Spleen (tissue), 7 donors: ENCODE measurements at regions not wholly inside any gene's neighbourhood (a gene's known extent, or its start where the extent isn't known, plus 50 kb on each side); places are given as distances from the start of the nearest gene placed in this dataset.

Source experiments
- POLR2A ChIP-seq, 3 donors: fragments of 450-650 bp; IDR thresholded peaks; one replicate each; pipeline ENCODE4 v1.5.1; 2017; ENCODE audit warnings: antibody characterized with exemption in 3 of 3, mild to moderate bottlenecking in 1 of 3
- TF ChIP-seq, protein P1 (sequence below), 11 experiments: fragments of 200-600 bp in 7 of 11; fragments of 450-650 bp in 4 of 11; sonication (generic) in 4 of 11; IDR thresholded peaks in 8 of 11; conservative IDR thresholded peaks in 3 of 11; 1 replicate in 7 of 11; 2 replicates in 4 of 11; pipeline versions ENCODE4 v1.4.0 to v1.8.0; 2016 to 2021; ENCODE audit warnings: antibody characterized with exemption in 11 of 11, inconsistent platforms in 4 of 11, mild to moderate bottlenecking in 1 of 11
- donor health status: DM: no; HTN: no; CAD: no; lungs with moderate emphysema.
- donor health status: DM: no; HTN: no; CAD: no.
- donor health status: DM: no; HTN: no; CAD: no.

DNA sequence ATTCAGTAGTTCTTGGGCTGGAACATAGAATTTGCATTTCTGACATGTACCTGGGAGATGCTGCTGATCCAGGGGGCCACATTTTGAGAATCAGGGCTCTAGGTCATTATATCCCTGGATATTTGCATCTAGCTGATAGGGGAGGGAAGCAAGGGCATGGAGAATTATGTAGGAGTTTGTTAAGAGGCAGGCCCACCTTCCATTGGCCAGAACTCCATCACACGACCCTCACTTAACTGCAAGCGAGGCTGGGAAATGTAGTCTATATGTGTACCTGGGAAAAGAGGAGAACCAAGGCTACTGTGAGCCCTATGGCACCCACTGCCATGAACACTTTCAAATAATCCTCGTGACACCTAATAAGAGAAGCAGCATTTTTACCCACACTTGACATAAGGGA lies 657.6 kb downstream of the MED13L start:
- no peak for TF ChIP-seq POLR2A (IDR thresholded peaks at IDR 0.05)
- TF ChIP-seq, protein P1, sequence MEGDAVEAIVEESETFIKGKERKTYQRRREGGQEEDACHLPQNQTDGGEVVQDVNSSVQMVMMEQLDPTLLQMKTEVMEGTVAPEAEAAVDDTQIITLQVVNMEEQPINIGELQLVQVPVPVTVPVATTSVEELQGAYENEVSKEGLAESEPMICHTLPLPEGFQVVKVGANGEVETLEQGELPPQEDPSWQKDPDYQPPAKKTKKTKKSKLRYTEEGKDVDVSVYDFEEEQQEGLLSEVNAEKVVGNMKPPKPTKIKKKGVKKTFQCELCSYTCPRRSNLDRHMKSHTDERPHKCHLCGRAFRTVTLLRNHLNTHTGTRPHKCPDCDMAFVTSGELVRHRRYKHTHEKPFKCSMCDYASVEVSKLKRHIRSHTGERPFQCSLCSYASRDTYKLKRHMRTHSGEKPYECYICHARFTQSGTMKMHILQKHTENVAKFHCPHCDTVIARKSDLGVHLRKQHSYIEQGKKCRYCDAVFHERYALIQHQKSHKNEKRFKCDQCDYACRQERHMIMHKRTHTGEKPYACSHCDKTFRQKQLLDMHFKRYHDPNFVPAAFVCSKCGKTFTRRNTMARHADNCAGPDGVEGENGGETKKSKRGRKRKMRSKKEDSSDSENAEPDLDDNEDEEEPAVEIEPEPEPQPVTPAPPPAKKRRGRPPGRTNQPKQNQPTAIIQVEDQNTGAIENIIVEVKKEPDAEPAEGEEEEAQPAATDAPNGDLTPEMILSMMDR (IDR thresholded peaks at IDR 0.05 in 8 of 11, conservative IDR thresholded peaks at IDR 0.05 in 3 of 11) = no peak
